Osteoblast (primary cell): ENCODE measurements at regions not wholly inside any gene's neighbourhood (a gene's known extent, or its start where the extent isn't known, plus 50 kb on each side); places are given as distances from the start of the nearest gene placed in this dataset.
"Not testable (repeated sequence)": the region's sequence is repeated elsewhere in the genome, so short reads cannot be mapped to it uniquely, and the experiment has no call there.

Experiments
- DNase-seq: peaks from one replicate; pipeline ENCODE4 v3.0.0; 2011; ENCODE audit warnings: low spot score, mixed read lengths; ENCODE audit not compliant: insufficient read length; ENCODE audit errors: missing footprints
- H2AFZ ChIP-seq: 2 replicates; pipeline ENCODE4 v1.6.0; 2011; ENCODE audit warnings: mild to moderate bottlenecking, low read length
- H3K27ac ChIP-seq: 2 replicates; pipeline ENCODE4 v1.5.1; 2011; ENCODE audit warnings: mild to moderate bottlenecking, low read depth, low read length, moderate library complexity
- H3K27me3 ChIP-seq: 2 replicates; pipeline ENCODE4 v1.6.0; 2012; ENCODE audit warnings: mild to moderate bottlenecking, control low read depth, inconsistent platforms, low read length, moderate library complexity; ENCODE audit not compliant: insufficient read depth
- H3K36me3 ChIP-seq: 2 replicates; pipeline ENCODE4 v1.5.1; 2011; ENCODE audit warnings: mild to moderate bottlenecking, low read length, control low read depth, moderate library complexity; ENCODE audit not compliant: insufficient read depth
- H3K4me1 ChIP-seq: 2 replicates; pipeline ENCODE4 v1.5.1; 2011; ENCODE audit warnings: mild to moderate bottlenecking, low read length, control low read depth, moderate library complexity; ENCODE audit not compliant: insufficient read depth
- H3K4me2 ChIP-seq: 2 replicates; pipeline ENCODE4 v1.6.0; 2011; ENCODE audit warnings: mild to moderate bottlenecking, low read length; ENCODE audit not compliant: insufficient read depth
- H3K4me3 ChIP-seq: fragments of 200-600 bp; sonication (generic); 3 replicates; pipeline ENCODE4 v1.5.1; 2012; ENCODE audit warnings: mild to moderate bottlenecking, low read length, inconsistent platforms; ENCODE audit not compliant: insufficient read depth
- H3K79me2 ChIP-seq: 2 replicates; pipeline ENCODE4 v1.6.0; 2012; ENCODE audit warnings: mild to moderate bottlenecking, low read length, control low read depth, inconsistent platforms; ENCODE audit not compliant: insufficient read depth
- H3K9me3 ChIP-seq: 2 replicates; pipeline ENCODE4 v1.5.1; 2011; ENCODE audit warnings: low read depth, low read length, control low read depth
- H4K20me1 ChIP-seq: 2 replicates; pipeline ENCODE4 v1.6.0; 2012; ENCODE audit warnings: mild to moderate bottlenecking, low read length, control low read depth; ENCODE audit not compliant: insufficient read depth
- CTCF ChIP-seq: IDR thresholded peaks from 2 replicates; pipeline ENCODE4 v1.5.1; 2011; ENCODE audit warnings: mild to moderate bottlenecking, low read depth, low read length, moderate library complexity; ENCODE audit errors: extremely low read depth

GRCh38 chr4:77248805-77249204, 91.8 kb downstream of the CCNG2 start:
- no peak overlapping the region for H3K27ac ChIP-seq
- no peak overlapping the region for H2AFZ ChIP-seq
- no peaks in the 10 kb centered on the region for H3K36me3 ChIP-seq
- H3K4me3 ChIP-seq = no peak overlapping the region
- H3K79me2 ChIP-seq = no peaks in the 10 kb centered on the region
- H3K4me1 ChIP-seq = no peaks in the 10 kb centered on the region
- no peaks in the 10 kb centered on the region for H3K9me3 ChIP-seq
- H3K4me2 ChIP-seq = no peak overlapping the region
- peaks cover 4% of the 10 kb centered on the region for H3K27me3 ChIP-seq
- DNase-seq = no peak
- H4K20me1 ChIP-seq = no peaks in the 10 kb centered on the region
- no peak for TF ChIP-seq CTCF

GRCh38 chr4:77251751-77252150, 94.7 kb downstream of the CCNG2 start:
- Histone ChIP-seq H3K9me3 (no peaks in the 10 kb centered on the region), H3K79me2 (no peaks in the 10 kb centered on the region), H3K27ac (no peak overlapping the region), H3K4me2 (no peak overlapping the region), H3K4me3 (no peak overlapping the region), H2AFZ (no peak overlapping the region), H3K4me1 (no peaks in the 10 kb centered on the region), H4K20me1 (no peaks in the 10 kb centered on the region), H3K36me3 (no peaks in the 10 kb centered on the region), H3K27me3 (no peaks in the 10 kb centered on the region)
- TF ChIP-seq CTCF = no peak
- no peak for DNase-seq

DNA sequence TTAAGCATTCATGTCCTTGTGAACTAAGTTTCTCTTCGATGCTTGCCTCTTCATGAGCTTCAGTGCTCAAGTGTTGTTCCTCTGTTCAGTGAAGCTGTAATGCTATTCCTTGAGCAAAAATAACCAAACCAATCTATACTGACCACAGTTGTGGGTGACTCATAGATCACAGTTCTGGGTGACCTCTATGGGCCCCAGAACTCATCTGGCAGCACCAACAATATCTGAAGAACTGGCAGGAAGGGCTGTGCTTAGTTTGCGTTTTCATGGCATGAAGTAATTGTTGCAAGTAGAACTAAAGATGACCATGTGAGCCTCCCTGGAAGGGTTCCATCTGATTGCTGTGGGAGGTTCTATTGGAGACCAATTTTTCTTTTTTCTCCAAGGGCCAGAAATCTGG, 106.2 kb downstream of the CCNG2 start:
- H3K27me3 ChIP-seq = peaks cover 4% of the 10 kb centered on the region
- H3K4me1 ChIP-seq = no peaks in the 10 kb centered on the region
- H3K27ac ChIP-seq = no peak overlapping the region
- no peak for TF ChIP-seq CTCF
- no peaks in the 10 kb centered on the region for H3K9me3 ChIP-seq
- no peaks in the 10 kb centered on the region for H3K79me2 ChIP-seq
- no peak overlapping the region for H3K4me2 ChIP-seq
- no peaks in the 10 kb centered on the region for H4K20me1 ChIP-seq
- no peak overlapping the region for H3K4me3 ChIP-seq
- no peaks in the 10 kb centered on the region for H3K36me3 ChIP-seq
- DNase-seq = no peak
- H2AFZ ChIP-seq = no peak overlapping the region

DNA sequence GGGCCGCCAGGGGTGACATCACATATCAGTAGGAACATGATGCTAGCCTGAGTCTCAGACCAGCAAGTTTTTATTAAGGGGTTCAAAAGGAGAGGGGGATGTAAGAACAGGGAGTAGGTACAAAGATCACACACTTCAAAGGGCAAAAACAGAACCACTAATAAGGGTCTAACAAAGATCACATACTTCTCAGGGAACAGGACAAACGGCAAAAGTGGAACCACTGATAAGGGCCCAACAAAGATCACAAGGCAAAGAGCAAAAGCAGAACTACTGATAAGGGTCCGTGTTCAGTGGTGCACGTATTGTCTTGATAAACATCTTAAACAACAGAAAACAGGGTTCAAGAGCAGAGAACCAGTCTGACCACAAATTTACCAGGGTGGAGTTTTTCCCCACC, 107.0 kb downstream of the CCNG2 start:
- H3K4me2 ChIP-seq = not testable (repeated sequence)

DNA sequence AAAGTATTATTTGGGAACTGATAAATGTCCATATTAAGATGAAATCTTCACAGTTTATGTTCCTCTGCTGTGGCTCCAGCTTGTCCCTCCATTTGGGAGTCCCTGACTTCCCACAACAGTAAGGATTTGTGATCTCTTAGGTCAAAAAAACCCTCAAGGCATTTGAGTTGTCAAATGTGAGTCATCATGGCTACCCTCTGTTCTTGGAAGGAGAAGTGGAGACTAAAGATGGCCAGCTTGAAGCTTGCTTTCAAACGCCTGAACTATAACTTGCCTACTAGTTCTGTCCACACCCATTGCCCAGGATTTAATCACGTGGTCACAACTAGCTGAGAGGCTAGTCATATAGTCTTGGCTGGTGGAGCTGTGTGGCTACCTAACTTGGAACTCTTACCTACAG, 107.8 kb downstream of the CCNG2 start:
- Histone ChIP-seq H3K27me3 (peaks cover 4% of the 10 kb centered on the region), H3K4me3 (no peak overlapping the region), H3K9me3 (no peaks in the 10 kb centered on the region), H3K79me2 (no peaks in the 10 kb centered on the region), H2AFZ (no peak overlapping the region), H3K4me1 (no peaks in the 10 kb centered on the region), H3K4me2 (no peak overlapping the region), H4K20me1 (no peaks in the 10 kb centered on the region), H3K36me3 (no peaks in the 10 kb centered on the region), H3K27ac (no peak overlapping the region)
- DNase-seq = no peak
- TF ChIP-seq CTCF = no peak

More for the DNA sequence above, 107.0 kb downstream of the CCNG2 start:
- not testable (repeated sequence) for H3K79me2 ChIP-seq, DNase-seq, H3K9me3 ChIP-seq, H3K4me1 ChIP-seq, H3K4me3 ChIP-seq, H3K36me3 ChIP-seq, H2AFZ ChIP-seq, H3K27me3 ChIP-seq, H3K27ac ChIP-seq, H4K20me1 ChIP-seq
